ENCODE measurements at regions not wholly inside any gene's neighbourhood (a gene's known extent, or its start where the extent isn't known, plus 50 kb on each side); places are given as distances from the start of the nearest gene placed in this dataset.

DNA sequence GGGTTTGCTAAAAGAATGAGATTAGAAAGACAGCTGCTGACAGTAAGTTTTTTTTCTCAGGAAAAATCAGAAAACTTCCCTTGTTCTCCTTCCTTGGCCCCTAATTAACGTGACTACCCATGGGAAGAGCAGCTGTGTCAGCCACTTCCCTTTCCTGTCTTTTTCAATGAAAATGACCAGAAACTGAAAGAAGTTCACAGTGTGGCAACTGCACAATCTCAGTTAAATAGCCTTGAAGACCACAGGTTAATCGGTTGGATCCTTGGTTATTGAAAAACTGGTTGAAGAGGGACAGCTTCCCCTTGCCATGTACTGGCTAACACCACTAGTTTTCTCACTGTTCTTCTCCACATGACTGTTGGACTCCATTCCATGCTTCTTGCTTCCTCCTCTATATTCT lies 148.8 kb upstream of the AGR3 start:
- TF ChIP-seq NFRKB (IDR thresholded peaks at IDR 0.05) (no peak), BHLHE40 (IDR thresholded peaks at IDR 0.05; ENCODE audit: borderline replicate concordance) (no peak), SP1 (IDR thresholded peaks at IDR 0.05) (no peak), HDGF (IDR thresholded peaks at IDR 0.05; ENCODE audit: borderline replicate concordance) (no peak), LEF1 (IDR thresholded peaks at IDR 0.05; ENCODE audit: borderline replicate concordance) (no peak), ARNT (IDR thresholded peaks at IDR 0.05) (no peak)
- TF ChIP-seq, protein P1, sequence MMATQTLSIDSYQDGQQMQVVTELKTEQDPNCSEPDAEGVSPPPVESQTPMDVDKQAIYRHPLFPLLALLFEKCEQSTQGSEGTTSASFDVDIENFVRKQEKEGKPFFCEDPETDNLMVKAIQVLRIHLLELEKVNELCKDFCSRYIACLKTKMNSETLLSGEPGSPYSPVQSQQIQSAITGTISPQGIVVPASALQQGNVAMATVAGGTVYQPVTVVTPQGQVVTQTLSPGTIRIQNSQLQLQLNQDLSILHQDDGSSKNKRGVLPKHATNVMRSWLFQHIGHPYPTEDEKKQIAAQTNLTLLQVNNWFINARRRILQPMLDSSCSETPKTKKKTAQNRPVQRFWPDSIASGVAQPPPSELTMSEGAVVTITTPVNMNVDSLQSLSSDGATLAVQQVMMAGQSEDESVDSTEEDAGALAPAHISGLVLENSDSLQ (IDR thresholded peaks at IDR 0.05): no peak
